DOHH2 (cell line): ENCODE measurements at regions not wholly inside any gene's neighbourhood (a gene's known extent, or its start where the extent isn't known, plus 50 kb on each side); places are given as distances from the start of the nearest gene placed in this dataset.

Experiments
- H3F3A ChIP-seq: fragments of 200-600 bp; sonication (generic), shearing (Covaris generic); 2 replicates; pipeline ENCODE4 v1.6.0; 2016; ENCODE audit warnings: antibody characterized with exemption, mild to moderate bottlenecking; ENCODE audit not compliant: control insufficient read depth, insufficient read depth
- H3K27ac ChIP-seq: fragments of 200-600 bp; sonication (generic); 2 replicates; pipeline ENCODE4 v1.5.1; 2014; ENCODE audit warnings: low read depth, mild to moderate bottlenecking, low read length, moderate library complexity
- H3K27me3 ChIP-seq: fragments of 200-600 bp; sonication (generic); 2 replicates; pipeline ENCODE4 v1.6.1; 2014; ENCODE audit warnings: mild to moderate bottlenecking, low read length, mixed read lengths; ENCODE audit not compliant: control insufficient read depth
- H3K36me3 ChIP-seq: fragments of 200-600 bp; sonication (generic); 2 replicates; pipeline ENCODE4 v1.6.1; 2014; ENCODE audit warnings: mild to moderate bottlenecking, low read length, moderate library complexity, mixed read lengths; ENCODE audit not compliant: control insufficient read depth
- H3K4me1 ChIP-seq: fragments of 200-600 bp; sonication (generic); 2 replicates; pipeline ENCODE4 v1.6.1; 2014; ENCODE audit warnings: mild to moderate bottlenecking, low read length, mixed read lengths; ENCODE audit not compliant: control insufficient read depth
- H3K4me2 ChIP-seq: fragments of 200-600 bp; sonication (generic); 2 replicates; pipeline ENCODE4 v1.6.0; 2014; ENCODE audit warnings: mild to moderate bottlenecking, low read length, moderate library complexity
- H3K4me3 ChIP-seq: fragments of 200-600 bp; sonication (generic); 2 replicates; pipeline ENCODE4 v1.5.1; 2014; ENCODE audit warnings: mild to moderate bottlenecking, low read length, mixed read lengths
- H3K79me2 ChIP-seq: fragments of 200-600 bp; sonication (generic); 2 replicates; pipeline ENCODE4 v1.6.1; 2014; ENCODE audit warnings: mild to moderate bottlenecking, low read length, mixed read lengths; ENCODE audit not compliant: control insufficient read depth
- H3K9me2 ChIP-seq: fragments of 200-600 bp; sonication (generic); replicated peaks from 2 replicates; pipeline ENCODE4 v1.6.1; 2014; ENCODE audit warnings: mild to moderate bottlenecking, low read length, mixed read lengths; ENCODE audit not compliant: control insufficient read depth
- H3K9me3 ChIP-seq: fragments of 200-600 bp; sonication (generic); 2 replicates; pipeline ENCODE4 v1.6.1; 2014; ENCODE audit warnings: antibody characterized with exemption, low read length, mixed read lengths; ENCODE audit not compliant: control insufficient read depth, insufficient read depth
- H4K20me1 ChIP-seq: fragments of 200-600 bp; sonication (generic); 2 replicates; pipeline ENCODE4 v1.6.0; 2014; ENCODE audit warnings: low read depth, mild to moderate bottlenecking, antibody characterized with exemption, low read length, moderate library complexity; ENCODE audit not compliant: control insufficient read depth, insufficient read depth
- EZH2phosphoT487 ChIP-seq: fragments of 200-600 bp; sonication (generic); IDR thresholded peaks from 2 replicates; pipeline ENCODE4 v1.6.1; 2017; ENCODE audit warnings: borderline replicate concordance, mild to moderate bottlenecking, antibody characterized with exemption, low read length, moderate library complexity, mixed read lengths
- TF ChIP-seq, protein P1 (sequence below): fragments of 200-600 bp; sonication (generic); IDR thresholded peaks from one replicate; pipeline ENCODE4 v1.5.1; 2014; ENCODE audit warnings: antibody characterized with exemption, mild to moderate bottlenecking, low read depth, low read length; ENCODE audit not compliant: poor library complexity, severe bottlenecking

GRCh38 chr1:116287341-116288200 is 85.5 kb upstream of the ATP1A1 start:
- Histone ChIP-seq H3K4me1 (peaks cover 36% of the 10 kb centered on the region), H3K9me2 (no peaks in the 10 kb centered on the region), H3K27me3 (no peaks in the 10 kb centered on the region), H3K9me3 (no peaks in the 10 kb centered on the region), H3F3A (no peaks in the 10 kb centered on the region), H3K4me3 (0 out of 2 replicates have a peak overlapping the region, but pooled peaks have one; percentile 8), H3K4me2 (peak overlapping the region; percentile 42), H3K79me2 (no peaks in the 10 kb centered on the region), H4K20me1 (no peaks in the 10 kb centered on the region), H3K36me3 (no peaks in the 10 kb centered on the region), H3K27ac (no peak overlapping the region)
- TF ChIP-seq, protein P1, sequence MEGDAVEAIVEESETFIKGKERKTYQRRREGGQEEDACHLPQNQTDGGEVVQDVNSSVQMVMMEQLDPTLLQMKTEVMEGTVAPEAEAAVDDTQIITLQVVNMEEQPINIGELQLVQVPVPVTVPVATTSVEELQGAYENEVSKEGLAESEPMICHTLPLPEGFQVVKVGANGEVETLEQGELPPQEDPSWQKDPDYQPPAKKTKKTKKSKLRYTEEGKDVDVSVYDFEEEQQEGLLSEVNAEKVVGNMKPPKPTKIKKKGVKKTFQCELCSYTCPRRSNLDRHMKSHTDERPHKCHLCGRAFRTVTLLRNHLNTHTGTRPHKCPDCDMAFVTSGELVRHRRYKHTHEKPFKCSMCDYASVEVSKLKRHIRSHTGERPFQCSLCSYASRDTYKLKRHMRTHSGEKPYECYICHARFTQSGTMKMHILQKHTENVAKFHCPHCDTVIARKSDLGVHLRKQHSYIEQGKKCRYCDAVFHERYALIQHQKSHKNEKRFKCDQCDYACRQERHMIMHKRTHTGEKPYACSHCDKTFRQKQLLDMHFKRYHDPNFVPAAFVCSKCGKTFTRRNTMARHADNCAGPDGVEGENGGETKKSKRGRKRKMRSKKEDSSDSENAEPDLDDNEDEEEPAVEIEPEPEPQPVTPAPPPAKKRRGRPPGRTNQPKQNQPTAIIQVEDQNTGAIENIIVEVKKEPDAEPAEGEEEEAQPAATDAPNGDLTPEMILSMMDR: no peak
- no peak for TF ChIP-seq EZH2phosphoT487

GRCh38 chr1:116288201-116288598 is 84.8 kb upstream of the ATP1A1 start:
- H3K27ac ChIP-seq: no peak overlapping the region
- H4K20me1 ChIP-seq: no peaks in the 10 kb centered on the region
- H3K36me3 ChIP-seq: no peaks in the 10 kb centered on the region
- H3K27me3 ChIP-seq: no peaks in the 10 kb centered on the region
- TF ChIP-seq EZH2phosphoT487: no peak
- TF ChIP-seq, protein P1: no peak
- H3K4me2 ChIP-seq: peak overlapping the region; percentile 42
- H3K4me3 ChIP-seq: 0 out of 2 replicates have a peak overlapping the region, but pooled peaks have one; percentile 8
- H3K9me2 ChIP-seq: no peaks in the 10 kb centered on the region
- no peaks in the 10 kb centered on the region for H3F3A ChIP-seq
- no peaks in the 10 kb centered on the region for H3K79me2 ChIP-seq
- H3K4me1 ChIP-seq: peaks cover 36% of the 10 kb centered on the region
- H3K9me3 ChIP-seq: no peaks in the 10 kb centered on the region

DNA sequence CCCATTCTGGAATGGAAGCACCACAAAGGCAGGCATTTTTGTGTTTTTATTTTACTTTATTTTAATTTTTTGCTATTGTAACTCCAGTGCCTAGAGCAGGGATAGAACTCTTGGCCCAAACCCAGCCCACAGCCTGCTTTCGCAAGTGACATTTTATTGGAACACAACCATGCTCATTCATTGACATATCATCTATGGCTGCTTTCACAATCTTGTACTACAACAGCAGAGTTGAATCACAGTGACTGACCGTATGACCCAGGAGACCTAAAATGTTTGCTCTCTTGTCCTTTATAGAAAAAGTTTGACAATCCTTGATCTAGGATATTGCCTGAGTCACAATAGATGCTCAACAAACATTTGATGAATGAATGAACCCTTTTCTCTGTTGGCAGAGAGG is 83.9 kb upstream of the ATP1A1 start:
- no peak overlapping the region for H3K4me3 ChIP-seq
- no peaks in the 10 kb centered on the region for H3F3A ChIP-seq
- H3K4me2 ChIP-seq: no peak overlapping the region
- H3K4me1 ChIP-seq: peaks cover 42% of the 10 kb centered on the region
- no peaks in the 10 kb centered on the region for H3K9me2 ChIP-seq
- H3K79me2 ChIP-seq: no peaks in the 10 kb centered on the region
- H4K20me1 ChIP-seq: no peaks in the 10 kb centered on the region
- TF ChIP-seq, protein P1: no peak
- TF ChIP-seq EZH2phosphoT487: no peak
- H3K36me3 ChIP-seq: no peaks in the 10 kb centered on the region
- H3K9me3 ChIP-seq: no peaks in the 10 kb centered on the region
- H3K27ac ChIP-seq: no peak overlapping the region
- H3K27me3 ChIP-seq: no peaks in the 10 kb centered on the region
